NT2/D1 (cell line): ENCODE measurements at regions not wholly inside any gene's neighbourhood (a gene's known extent, or its start where the extent isn't known, plus 50 kb on each side); places are given as distances from the start of the nearest gene placed in this dataset.

Source experiments
- SUZ12 ChIP-seq: IDR thresholded peaks from 2 replicates; pipeline ENCODE4 v1.6.1; 2011; ENCODE audit not compliant: insufficient read length, insufficient read depth; ENCODE audit errors: extremely low read depth
- YY1 ChIP-seq: IDR thresholded peaks from 2 replicates; pipeline ENCODE4 v1.6.1; 2011; ENCODE audit not compliant: insufficient read length, insufficient read depth
- ZNF274 ChIP-seq: IDR thresholded peaks from 2 replicates; pipeline ENCODE4 v1.6.1; 2011; ENCODE audit warnings: mild to moderate bottlenecking, low read depth, low read length

GRCh38 chr13:54183166-54183565, 1154.6 kb downstream of the OLFM4 start:
- no peak for TF ChIP-seq YY1
- TF ChIP-seq SUZ12: no peak
- TF ChIP-seq ZNF274: no peak
